ENCODE measurements at regions not wholly inside any gene's neighbourhood (a gene's known extent, or its start where the extent isn't known, plus 50 kb on each side); places are given as distances from the start of the nearest gene placed in this dataset.

GRCh38 chr7:94135180-94135579 is 131.0 kb upstream of the BET1 start:
- H3K9me2 ChIP-seq (ENCODE audit: insufficient read depth, low read length) = no peaks in the 10 kb centered on the region
- H3K36me3 ChIP-seq (ENCODE audit: insufficient read depth, low read length) = no peaks in the 10 kb centered on the region
- no peaks in the 10 kb centered on the region for H4K20me1 ChIP-seq (ENCODE audit: insufficient read depth, low read length)
- no peak overlapping the region for H3K4me2 ChIP-seq (ENCODE audit: low read length)
- no peak for DNase-seq (ENCODE audit: low spot score)
- no peaks in the 10 kb centered on the region for H3K9me3 ChIP-seq (ENCODE audit: low read length)
- H3K27ac ChIP-seq (ENCODE audit: low read depth, low read length, poor library complexity, severe bottlenecking) = no peak overlapping the region
- ChIA-PET CTCF (ENCODE audit: unreplicated experiment) (no interaction called here), POLR2A (interaction anchor here (1.3 kb wide), 1 partner anchor 9 kb away, joined by 3 read pairs; no protein-coding TSS in a partner anchor)
- BruUV-seq (replicated peaks) = no TSS peak
- H3K4me1 ChIP-seq (ENCODE audit: insufficient read depth, low read length, poor library complexity, severe bottlenecking) = no peaks in the 10 kb centered on the region
- intact Hi-C loops (cut with micrococcal nuclease; ENCODE audit: unreplicated experiment) = no loop called here
- H3K4me3 ChIP-seq (ENCODE audit: low read depth, low read length, poor library complexity, severe bottlenecking) = no peak overlapping the region
- no peak overlapping the region for H2AFZ ChIP-seq (ENCODE audit: low read length)
- TF ChIP-seq EZH2phosphoT487 (IDR thresholded peaks at IDR 0.05; ENCODE audit: borderline replicate concordance, low read depth, low read length) = no peak
- no peak for TF ChIP-seq CTCF (conservative IDR thresholded peaks at IDR 0.05; ENCODE audit: low read length)
- H3K79me2 ChIP-seq (ENCODE audit: insufficient read depth, low read depth, low read length) = no peaks in the 10 kb centered on the region

GRCh38 chr7:94142281-94142680 is 138.1 kb upstream of the BET1 start:
- Histone ChIP-seq H3K4me1 (ENCODE audit: insufficient read depth, low read length, poor library complexity, severe bottlenecking) (no peaks in the 10 kb centered on the region), H3K9me3 (ENCODE audit: low read length) (no peaks in the 10 kb centered on the region), H3K9me2 (ENCODE audit: insufficient read depth, low read length) (no peaks in the 10 kb centered on the region), H3K36me3 (ENCODE audit: insufficient read depth, low read length) (no peaks in the 10 kb centered on the region), H4K20me1 (ENCODE audit: insufficient read depth, low read length) (no peaks in the 10 kb centered on the region), H3K79me2 (ENCODE audit: insufficient read depth, low read depth, low read length) (no peaks in the 10 kb centered on the region), H2AFZ (ENCODE audit: low read length) (no peak overlapping the region), H3K4me2 (ENCODE audit: low read length) (no peak overlapping the region), H3K4me3 (ENCODE audit: low read depth, low read length, poor library complexity, severe bottlenecking) (no peak overlapping the region), H3K27ac (ENCODE audit: low read depth, low read length, poor library complexity, severe bottlenecking) (no peak overlapping the region)
- BruUV-seq (replicated peaks) = no TSS peak
- no peak for DNase-seq (ENCODE audit: low spot score)
- intact Hi-C loops (cut with micrococcal nuclease; ENCODE audit: unreplicated experiment) = no loop called here
- TF ChIP-seq EZH2phosphoT487 (IDR thresholded peaks at IDR 0.05; ENCODE audit: borderline replicate concordance, low read depth, low read length) = no peak
- no peak for TF ChIP-seq CTCF (conservative IDR thresholded peaks at IDR 0.05; ENCODE audit: low read length)
- CTCF ChIA-PET (ENCODE audit: unreplicated experiment) = no interaction called here
- POLR2A ChIA-PET = interaction anchor here (0.6 to 0.7 kb wide), 2 partner anchors 19 kb away, joined by 3 read pairs; no protein-coding TSS in a partner anchor

DNA sequence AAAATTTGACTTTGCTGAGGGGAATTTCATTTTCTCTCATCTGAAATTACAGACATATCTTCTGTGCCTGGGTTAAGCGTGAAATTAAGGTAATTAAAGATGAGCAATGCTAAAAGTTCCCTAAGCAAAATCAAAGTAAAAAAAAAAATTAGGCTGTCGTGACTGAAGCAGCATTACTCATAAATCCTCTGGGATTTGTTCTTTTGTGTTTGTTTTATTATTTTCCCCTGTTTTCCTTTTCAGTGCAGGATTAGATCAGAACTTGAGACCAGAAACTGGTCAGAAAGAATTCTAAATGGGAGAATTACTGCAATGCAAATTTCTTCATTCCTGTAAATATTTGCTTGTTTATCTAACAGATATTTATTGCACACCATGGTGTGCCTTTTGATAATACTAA is 141.4 kb upstream of the BET1 start:
- Histone ChIP-seq H2AFZ (ENCODE audit: low read length) (no peak overlapping the region), H3K9me3 (ENCODE audit: low read length) (no peaks in the 10 kb centered on the region), H3K27ac (ENCODE audit: low read depth, low read length, poor library complexity, severe bottlenecking) (no peak overlapping the region), H3K9me2 (ENCODE audit: insufficient read depth, low read length) (no peaks in the 10 kb centered on the region), H3K4me1 (ENCODE audit: insufficient read depth, low read length, poor library complexity, severe bottlenecking) (no peaks in the 10 kb centered on the region), H3K79me2 (ENCODE audit: insufficient read depth, low read depth, low read length) (no peaks in the 10 kb centered on the region), H3K4me2 (ENCODE audit: low read length) (no peak overlapping the region), H4K20me1 (ENCODE audit: insufficient read depth, low read length) (no peaks in the 10 kb centered on the region), H3K36me3 (ENCODE audit: insufficient read depth, low read length) (no peaks in the 10 kb centered on the region), H3K4me3 (ENCODE audit: low read depth, low read length, poor library complexity, severe bottlenecking) (no peak overlapping the region)
- ChIA-PET POLR2A (no interaction called here), CTCF (ENCODE audit: unreplicated experiment) (no interaction called here)
- DNase-seq (ENCODE audit: low spot score) = no peak
- BruUV-seq (replicated peaks) = no TSS peak
- TF ChIP-seq CTCF (conservative IDR thresholded peaks at IDR 0.05; ENCODE audit: low read length) (no peak), EZH2phosphoT487 (IDR thresholded peaks at IDR 0.05; ENCODE audit: borderline replicate concordance, low read depth, low read length) (no peak)
- intact Hi-C loops (cut with micrococcal nuclease; ENCODE audit: unreplicated experiment) = no loop called here

All from OCI-LY7 (cell line).